Body of pancreas (tissue), 4 donors: ENCODE measurements at regions not wholly inside any gene's neighbourhood (a gene's known extent, or its start where the extent isn't known, plus 50 kb on each side); places are given as distances from the start of the nearest gene placed in this dataset.

ENCODE experiments used
- CTCF ChIP-seq, 7 experiments: fragments of 450-650 bp in 4 of 7; fragments of 200-600 bp in 3 of 7; sonication (generic) in 3 of 7; IDR thresholded peaks; one replicate each; pipeline ENCODE4 v1.5.1; 2016 to 2019; ENCODE audit warnings: antibody characterized with exemption in 7 of 7
- POLR2A ChIP-seq, 3 donors: fragments of 450-650 bp; IDR thresholded peaks; one replicate each; pipeline ENCODE4 v1.6.1; 2016; ENCODE audit warnings: antibody characterized with exemption in 3 of 3, mild to moderate bottlenecking in 2 of 3

GRCh38 chr18:47427923-47428637 lies 176.6 kb upstream of the SKOR2 start:
- TF ChIP-seq POLR2A (IDR thresholded peaks at IDR 0.05): no peak
- TF ChIP-seq CTCF (IDR thresholded peaks at IDR 0.05): no peak
